Activated CD8-positive, alpha-beta T cell treated with anti-CD3 and anti-CD28 coated beads for 36 hours (primary cell): ENCODE measurements at regions not wholly inside any gene's neighbourhood (a gene's known extent, or its start where the extent isn't known, plus 50 kb on each side); places are given as distances from the start of the nearest gene placed in this dataset.

Experiments used
- ATAC-seq: fragments of 200-7000 bp; cut with Tn5 transposase; one replicate; pipeline ENCODE4 v1.10.0; 2021; ENCODE audit warnings: mild to moderate bottlenecking, moderate library complexity
- CTCF ChIA-PET: fragments of 350-600 bp; sonication (Branson Sonifier 250); formaldehyde crosslinking; loops from one replicate; lab custom pipeline; 2021; ENCODE audit warnings: antibody characterized with exemption; lab: Charles Lee
- POLR2A ChIA-PET: fragments of 350-600 bp; sonication (Branson Sonifier 250); formaldehyde crosslinking; loops from one replicate; lab custom pipeline; 2021; ENCODE audit warnings: antibody characterized with exemption; lab: Charles Lee
- DNase-seq: peaks from one replicate; pipeline ENCODE4 v3.0.0-alpha.2; 2020
- H3K27ac Mint-ChIP-seq: one replicate; pipeline ENCODE4 v1.8.0; 2021; ENCODE audit warnings: mild to moderate bottlenecking, mixed read lengths
- H3K27me3 Mint-ChIP-seq: one replicate; pipeline ENCODE4 v1.8.0; 2021; ENCODE audit warnings: mixed read lengths
- H3K36me3 Mint-ChIP-seq: one replicate; pipeline ENCODE4 v1.8.0; 2021; ENCODE audit warnings: low read depth, mixed read lengths
- H3K4me1 Mint-ChIP-seq: one replicate; pipeline ENCODE4 v1.8.0; 2021; ENCODE audit warnings: low read depth, mixed read lengths
- H3K4me3 Mint-ChIP-seq: one replicate; pipeline ENCODE4 v1.8.0; 2021; ENCODE audit warnings: mild to moderate bottlenecking, moderate library complexity, mixed read lengths
- H3K9me3 Mint-ChIP-seq: one replicate; pipeline ENCODE4 v1.8.0; 2021; ENCODE audit warnings: mixed read lengths
- CTCF ChIP-seq: fragments of 200-600 bp; IDR thresholded peaks from one replicate; pipeline ENCODE4 v1.8.0; 2022; ENCODE audit warnings: antibody characterized with exemption, mild to moderate bottlenecking
- intact Hi-C: fragments of 100-400 bp; cut with micrococcal nuclease; formaldehyde crosslinking; loops from one replicate; pipeline ENCODE4 v1.10.0; 2022

DNA sequence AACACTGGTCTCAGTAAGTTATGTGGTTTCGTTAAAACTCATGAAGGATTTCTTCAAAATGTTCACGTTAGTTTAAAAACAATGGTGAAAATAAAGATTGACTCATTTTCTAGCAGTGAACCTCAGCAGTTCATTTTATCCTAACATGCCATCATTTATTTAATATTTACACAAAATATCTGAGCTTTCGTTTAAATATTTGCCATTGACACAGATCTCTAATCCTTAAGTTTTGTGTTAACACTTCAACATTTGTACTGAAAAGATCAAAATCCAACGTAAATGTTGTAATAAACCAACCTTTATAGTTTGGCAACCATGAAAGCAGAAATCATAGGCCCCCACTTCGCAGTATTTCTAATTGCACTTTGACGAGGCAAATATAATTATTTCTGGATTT is 1129.5 kb downstream of the PLA2G4A start:
- ATAC-seq, result no peak
- no peak overlapping the region for H3K4me3 Mint-ChIP-seq
- TF ChIP-seq CTCF, result no peak
- H3K36me3 Mint-ChIP-seq, result no peaks in the 10 kb centered on the region
- POLR2A ChIA-PET, result no interaction called here
- DNase-seq, result no peak
- CTCF ChIA-PET, result no interaction called here
- H3K27ac Mint-ChIP-seq, result no peak overlapping the region
- H3K4me1 Mint-ChIP-seq, result no peaks in the 10 kb centered on the region
- intact Hi-C loops, result no loop called here
- no peaks in the 10 kb centered on the region for H3K27me3 Mint-ChIP-seq
- peaks cover 3% of the 10 kb centered on the region for H3K9me3 Mint-ChIP-seq

DNA sequence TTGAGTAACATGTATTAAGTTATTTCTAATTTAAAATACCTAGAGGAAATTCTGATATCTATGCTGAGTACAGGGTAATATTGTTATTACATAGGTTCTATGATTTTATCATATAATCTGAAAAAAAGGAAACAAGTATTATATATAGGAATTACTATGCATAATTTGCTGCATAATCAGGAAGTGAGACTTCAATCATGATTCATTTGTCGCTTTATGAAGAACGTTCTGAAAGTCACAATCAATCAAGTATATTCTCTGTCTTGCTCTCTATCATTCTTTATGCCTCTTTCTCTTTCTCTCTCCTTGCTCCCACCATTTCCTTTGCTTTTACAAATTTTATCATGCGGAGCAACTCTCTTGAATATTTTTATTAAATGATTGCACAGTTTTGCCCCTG is 1130.3 kb downstream of the PLA2G4A start:
- ATAC-seq, result no peak
- no peak for TF ChIP-seq CTCF
- no peak for DNase-seq
- intact Hi-C loops, result no loop called here
- peaks cover 3% of the 10 kb centered on the region for H3K9me3 Mint-ChIP-seq
- no peaks in the 10 kb centered on the region for H3K4me1 Mint-ChIP-seq
- H3K36me3 Mint-ChIP-seq, result no peaks in the 10 kb centered on the region
- no peaks in the 10 kb centered on the region for H3K27me3 Mint-ChIP-seq
- ChIA-PET CTCF (no interaction called here), POLR2A (no interaction called here)
- no peak overlapping the region for H3K27ac Mint-ChIP-seq
- no peak overlapping the region for H3K4me3 Mint-ChIP-seq

GRCh38 chr1:187960125-187960638 is 1131.4 kb downstream of the PLA2G4A start:
- peaks cover 3% of the 10 kb centered on the region for H3K9me3 Mint-ChIP-seq
- CTCF ChIA-PET, result no interaction called here
- no peak overlapping the region for H3K27ac Mint-ChIP-seq
- no peaks in the 10 kb centered on the region for H3K36me3 Mint-ChIP-seq
- DNase-seq (no peak), ATAC-seq (no peak)
- TF ChIP-seq CTCF, result no peak
- POLR2A ChIA-PET, result no interaction called here
- H3K4me3 Mint-ChIP-seq, result no peak overlapping the region
- H3K27me3 Mint-ChIP-seq, result no peaks in the 10 kb centered on the region
- intact Hi-C loops, result no loop called here
- H3K4me1 Mint-ChIP-seq, result no peaks in the 10 kb centered on the region

- DNase-seq (no peak), ATAC-seq (no peak)
- ChIA-PET CTCF (no interaction called here), POLR2A (no interaction called here)
- no peak for TF ChIP-seq CTCF
- peaks cover 2% of the 10 kb centered on the region for H3K9me3 Mint-ChIP-seq
- no peaks in the 10 kb centered on the region for H3K4me1 Mint-ChIP-seq
- intact Hi-C loops, result no loop called here
- no peaks in the 10 kb centered on the region for H3K27me3 Mint-ChIP-seq
- H3K4me3 Mint-ChIP-seq, result no peak overlapping the region
- H3K27ac Mint-ChIP-seq, result no peak overlapping the region
- no peaks in the 10 kb centered on the region for H3K36me3 Mint-ChIP-seq
These were observed 1133.1 kb downstream of the PLA2G4A start for GRCh38 chr1:187961895-187962294.

DNA sequence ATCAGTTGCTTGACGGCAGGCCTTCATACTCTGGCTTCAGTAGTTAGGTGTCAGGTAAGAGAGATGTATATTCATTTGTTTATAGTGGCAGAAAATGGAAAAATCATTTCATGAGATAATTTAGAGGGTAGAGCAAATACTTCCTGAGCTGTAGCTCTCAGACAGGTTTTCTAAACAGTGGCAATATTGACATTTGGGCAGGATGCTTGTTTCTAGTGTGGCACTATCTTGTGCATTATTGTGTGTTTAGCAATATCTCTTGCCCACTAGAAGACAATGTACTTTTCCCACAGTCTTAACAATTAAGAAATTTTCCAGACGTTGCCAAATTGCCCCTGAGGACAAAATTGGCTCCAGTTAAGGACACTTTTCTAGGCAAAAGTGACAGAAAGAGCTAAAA is 1143.1 kb downstream of the PLA2G4A start:
- Mint-ChIP-seq H3K4me1 (no peaks in the 10 kb centered on the region), H3K4me3 (no peak overlapping the region), H3K36me3 (no peaks in the 10 kb centered on the region), H3K27ac (no peak overlapping the region), H3K9me3 (peaks cover 3% of the 10 kb centered on the region), H3K27me3 (no peaks in the 10 kb centered on the region)
- POLR2A ChIA-PET, result no interaction called here
- CTCF ChIA-PET, result no interaction called here
- TF ChIP-seq CTCF, result no peak
- no peak for DNase-seq
- intact Hi-C loops, result no loop called here
- no peak for ATAC-seq
